NCI-H524 treated with DMSO at 0.1 percent for 48 hours (cell line): ENCODE measurements at regions not wholly inside any gene's neighbourhood (a gene's known extent, or its start where the extent isn't known, plus 50 kb on each side); places are given as distances from the start of the nearest gene placed in this dataset.

Experiments used
- DNase-seq: peaks from one replicate; lab custom pipeline; 2025; lab: John Stamatoyannopoulos, UW

GRCh38 chr10:3310016-3310784, 137.6 kb upstream of the PITRM1 start:
- DNase-seq: no peak

GRCh38 chr10:3306050-3306449, 133.5 kb upstream of the PITRM1 start:
- DNase-seq: no peak

- no peak for DNase-seq
These were observed 123.1 kb upstream of the PITRM1 start for GRCh38 chr10:3295582-3296151.

- no peak for DNase-seq
These were observed 122.5 kb upstream of the PITRM1 start for GRCh38 chr10:3294919-3295581.

- no peak for DNase-seq
These were observed 121.2 kb upstream of the PITRM1 start for GRCh38 chr10:3293581-3294431.

- no peak for DNase-seq
These were observed 120.1 kb upstream of the PITRM1 start for GRCh38 chr10:3292636-3293035.

GRCh38 chr10:3290550-3290949, 118.0 kb upstream of the PITRM1 start:
- DNase-seq: no peak

- no peak for DNase-seq
These were observed 115.2 kb upstream of the PITRM1 start for GRCh38 chr10:3287572-3288445.

GRCh38 chr10:3282674-3283017, 110.1 kb upstream of the PITRM1 start:
- DNase-seq: no peak

GRCh38 chr10:3281941-3282673, 109.5 kb upstream of the PITRM1 start:
- no peak for DNase-seq

- no peak for DNase-seq
These were observed 106.2 kb upstream of the PITRM1 start for GRCh38 chr10:3278771-3279170.

- DNase-seq: no peak
These were observed 105.0 kb upstream of the PITRM1 start for GRCh38 chr10:3277566-3277965.

GRCh38 chr10:3274414-3274813, 101.8 kb upstream of the PITRM1 start:
- no peak for DNase-seq

- no peak for DNase-seq
These were observed 101.4 kb upstream of the PITRM1 start for GRCh38 chr10:3273966-3274365.

GRCh38 chr10:3272300-3272699, 99.7 kb upstream of the PITRM1 start:
- DNase-seq: no peak

GRCh38 chr10:3271354-3272115, 99.0 kb upstream of the PITRM1 start:
- no peak for DNase-seq

GRCh38 chr10:3270577-3271316, 98.2 kb upstream of the PITRM1 start:
- no peak for DNase-seq

- no peak for DNase-seq
These were observed 95.4 kb upstream of the PITRM1 start for GRCh38 chr10:3268025-3268424.

- no peak for DNase-seq
These were observed 92.5 kb upstream of the PITRM1 start for GRCh38 chr10:3265088-3265487.
